ENCODE measurements at regions not wholly inside any gene's neighbourhood (a gene's known extent, or its start where the extent isn't known, plus 50 kb on each side); places are given as distances from the start of the nearest gene placed in this dataset.

DNA sequence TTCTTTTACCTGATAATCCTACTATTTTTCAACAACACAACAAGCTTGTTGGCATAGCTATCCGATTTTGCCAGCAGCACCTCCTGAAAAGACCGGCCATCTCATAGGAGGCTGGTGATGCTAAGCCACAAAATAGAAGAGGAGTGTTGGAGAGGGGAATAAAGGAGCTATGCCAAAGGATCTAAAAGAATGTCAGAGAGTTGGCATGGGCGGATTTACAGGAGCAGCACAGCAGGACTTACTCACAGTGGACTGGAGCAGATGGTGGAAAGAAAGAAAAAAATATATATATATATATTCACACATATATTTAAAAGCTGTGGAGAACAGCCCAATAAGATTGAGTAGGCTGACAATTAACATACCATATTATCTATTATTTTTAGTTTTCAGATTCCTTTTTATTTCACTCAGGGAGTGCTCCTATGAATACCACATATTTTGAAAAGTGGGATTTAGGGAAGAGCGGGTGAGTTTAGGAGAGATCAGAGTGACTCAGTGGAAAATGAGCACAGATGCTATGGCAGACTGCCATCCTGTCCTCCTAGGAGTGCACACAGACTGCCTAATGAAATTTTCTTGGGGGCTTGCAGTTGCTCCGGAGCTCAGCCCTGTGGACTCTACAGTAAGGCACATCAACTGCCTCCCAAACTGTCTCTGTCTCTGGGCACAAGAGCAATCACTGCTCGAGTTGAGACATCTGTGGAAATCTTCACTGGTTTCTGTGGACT is 394.4 kb upstream of the CHRM3 start:
- ATAC-seq (replicated peaks in 1 of 2) (no peak), DNase-seq (no peak)
- no peaks in the 10 kb centered on the region for H3K4me1 Mint-ChIP-seq (ENCODE audit: low read depth)
- no peaks in the 10 kb centered on the region for H3K27me3 Mint-ChIP-seq (ENCODE audit: low read depth)
- H3K36me3 Mint-ChIP-seq (ENCODE audit: insufficient read depth in 2 of 2) = no peaks in the 10 kb centered on the region
- no peak overlapping the region for H3K27ac Mint-ChIP-seq
- peaks cover 0 to 3% of the 10 kb centered on the region in 2 donors for H3K9me3 Mint-ChIP-seq
- H3K4me3 Mint-ChIP-seq = no peak overlapping the region

DNA sequence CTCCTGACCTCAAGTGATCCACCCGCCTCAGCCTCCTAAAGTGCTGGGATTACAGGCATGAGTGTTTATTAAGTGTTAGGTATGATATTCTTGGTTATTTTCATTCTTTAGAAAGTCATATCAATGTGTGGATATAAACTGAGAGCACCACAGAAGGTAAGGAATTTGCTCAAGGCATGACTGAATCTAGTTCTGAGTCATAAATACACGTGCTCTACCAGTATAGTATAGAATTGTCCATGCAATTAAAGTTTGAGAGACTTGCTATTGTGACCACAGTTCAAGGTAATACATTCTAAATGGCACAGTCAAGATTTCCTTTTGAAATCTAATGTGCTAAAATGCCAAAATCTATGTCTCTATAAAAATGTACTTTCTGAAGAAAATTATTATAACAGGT is 401.1 kb upstream of the CHRM3 start:
- H3K4me3 Mint-ChIP-seq = no peak overlapping the region
- no peak for DNase-seq
- no peaks in the 10 kb centered on the region for H3K4me1 Mint-ChIP-seq (ENCODE audit: low read depth)
- H3K27ac Mint-ChIP-seq = no peak overlapping the region
- ATAC-seq (replicated peaks in 1 of 2) = no peak
- H3K36me3 Mint-ChIP-seq (ENCODE audit: insufficient read depth in 2 of 2) = no peaks in the 10 kb centered on the region
- no peaks in the 10 kb centered on the region for H3K27me3 Mint-ChIP-seq (ENCODE audit: low read depth)
- peaks cover 0 to 3% of the 10 kb centered on the region in 2 donors for H3K9me3 Mint-ChIP-seq

DNA sequence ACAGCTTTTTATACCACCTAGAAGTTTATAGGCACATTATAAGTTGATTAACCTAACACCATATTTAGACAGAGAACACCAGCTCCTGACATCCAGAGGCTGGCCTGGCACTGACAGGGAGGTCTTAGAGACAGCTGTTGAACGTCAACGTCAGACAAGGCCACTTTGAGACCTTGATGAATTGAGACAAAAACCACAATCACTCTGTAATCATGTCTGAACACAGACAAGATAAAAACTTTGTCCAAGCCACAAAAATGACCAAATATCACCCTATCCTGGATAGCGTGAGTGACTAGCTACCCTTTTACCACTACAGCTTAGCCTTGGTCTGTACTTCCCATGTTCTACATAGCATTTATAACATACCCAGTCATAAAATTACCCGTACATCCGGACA is 403.6 kb upstream of the CHRM3 start:
- Mint-ChIP-seq H3K36me3 (ENCODE audit: insufficient read depth in 2 of 2) (no peaks in the 10 kb centered on the region), H3K4me1 (ENCODE audit: low read depth) (no peaks in the 10 kb centered on the region), H3K27ac (no peak overlapping the region), H3K9me3 (peaks cover 0 to 2% of the 10 kb centered on the region in 2 donors), H3K4me3 (no peak overlapping the region), H3K27me3 (ENCODE audit: low read depth) (no peaks in the 10 kb centered on the region)
- DNase-seq (no peak), ATAC-seq (replicated peaks in 1 of 2) (no peak)

DNA sequence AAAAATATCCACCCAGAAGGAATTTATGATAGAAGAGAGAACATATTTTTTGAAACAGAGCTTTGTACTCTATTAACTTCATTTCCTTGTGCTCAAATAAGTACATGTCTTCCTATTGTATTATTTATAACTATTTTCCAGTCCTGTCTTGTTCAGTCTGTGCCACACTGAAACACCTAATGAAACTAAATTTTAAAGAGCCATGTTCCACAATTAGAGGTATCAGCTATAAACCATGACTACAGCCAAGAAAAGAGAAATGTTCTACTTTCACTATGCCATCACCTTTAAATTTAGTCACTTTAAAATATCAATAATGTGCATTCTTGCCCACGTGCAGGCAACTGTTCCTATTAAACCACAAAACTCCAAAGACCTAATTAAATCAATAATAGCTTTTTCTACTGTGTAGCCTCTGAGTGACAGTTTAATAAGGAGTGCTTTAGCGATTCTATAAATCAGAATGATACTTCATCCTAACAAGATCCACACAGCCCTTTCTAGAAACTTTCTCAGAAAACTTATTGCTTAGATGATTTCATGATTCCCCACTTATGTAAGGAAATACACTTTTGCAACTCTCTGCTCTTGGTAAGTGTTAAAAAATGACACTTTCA is 404.9 kb upstream of the CHRM3 start:
- H3K4me3 Mint-ChIP-seq = no peak overlapping the region
- H3K27ac Mint-ChIP-seq = no peak overlapping the region
- no peaks in the 10 kb centered on the region for H3K4me1 Mint-ChIP-seq (ENCODE audit: low read depth)
- peaks cover 0 to 2% of the 10 kb centered on the region in 2 donors for H3K9me3 Mint-ChIP-seq
- no peaks in the 10 kb centered on the region for H3K36me3 Mint-ChIP-seq (ENCODE audit: insufficient read depth in 2 of 2)
- DNase-seq (no peak), ATAC-seq (replicated peaks in 1 of 2) (no peak)
- H3K27me3 Mint-ChIP-seq (ENCODE audit: low read depth) = no peaks in the 10 kb centered on the region

DNA sequence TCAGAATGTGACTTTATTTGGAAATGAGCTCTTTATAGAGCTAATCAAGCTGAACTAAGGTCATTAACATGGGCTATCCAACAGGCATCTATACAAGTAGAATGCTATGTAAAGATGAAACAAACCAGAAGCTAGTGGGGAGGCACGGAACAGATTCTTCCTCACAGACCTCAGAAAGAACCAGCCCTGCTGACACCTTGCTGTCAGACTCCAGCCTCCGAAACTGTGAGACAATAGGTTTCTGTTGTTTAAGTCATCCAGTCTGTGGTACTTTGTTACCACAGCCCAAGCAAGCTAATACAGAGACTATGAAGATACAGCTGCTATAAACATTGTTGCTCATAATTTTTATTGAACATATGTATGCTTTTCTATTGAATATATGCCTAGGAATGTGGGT is 406.3 kb upstream of the CHRM3 start:
- Mint-ChIP-seq H3K27me3 (ENCODE audit: low read depth) (no peaks in the 10 kb centered on the region), H3K4me1 (ENCODE audit: low read depth) (no peaks in the 10 kb centered on the region), H3K36me3 (ENCODE audit: insufficient read depth in 2 of 2) (no peaks in the 10 kb centered on the region), H3K4me3 (no peak overlapping the region), H3K9me3 (peaks cover 2% of the 10 kb centered on the region in 2 donors), H3K27ac (no peak overlapping the region)
- ATAC-seq (replicated peaks in 1 of 2) (no peak), DNase-seq (no peak)

DNA sequence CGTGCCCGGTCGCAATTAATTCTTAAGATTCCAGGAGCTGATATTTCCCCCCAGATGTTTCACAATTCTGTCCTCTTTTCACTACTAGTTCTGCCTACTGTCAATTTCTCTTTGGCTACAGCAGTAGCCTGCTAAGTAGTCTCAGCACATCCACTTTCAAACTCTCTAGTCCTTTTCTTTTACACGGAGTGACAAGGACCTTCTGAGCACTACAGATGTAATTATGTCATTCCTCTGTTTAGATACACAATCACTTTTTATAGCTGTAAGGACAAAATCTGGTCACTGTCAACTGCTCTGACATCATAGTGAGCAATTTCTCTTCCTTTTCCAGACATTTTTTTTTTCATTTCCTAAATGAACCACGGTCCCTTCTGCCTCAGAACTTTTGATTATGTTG is 421.7 kb upstream of the CHRM3 start:
- DNase-seq (no peak), ATAC-seq (replicated peaks in 1 of 2) (no peak)
- H3K4me1 Mint-ChIP-seq (ENCODE audit: low read depth) = no peaks in the 10 kb centered on the region
- H3K27me3 Mint-ChIP-seq (ENCODE audit: low read depth) = no peaks in the 10 kb centered on the region
- H3K4me3 Mint-ChIP-seq = no peak overlapping the region
- H3K36me3 Mint-ChIP-seq (ENCODE audit: insufficient read depth in 2 of 2) = peaks cover 0 to 2% of the 10 kb centered on the region in 2 donors
- H3K9me3 Mint-ChIP-seq = peaks cover 4 to 11% of the 10 kb centered on the region in 2 donors
- H3K27ac Mint-ChIP-seq = no peak overlapping the region

DNA sequence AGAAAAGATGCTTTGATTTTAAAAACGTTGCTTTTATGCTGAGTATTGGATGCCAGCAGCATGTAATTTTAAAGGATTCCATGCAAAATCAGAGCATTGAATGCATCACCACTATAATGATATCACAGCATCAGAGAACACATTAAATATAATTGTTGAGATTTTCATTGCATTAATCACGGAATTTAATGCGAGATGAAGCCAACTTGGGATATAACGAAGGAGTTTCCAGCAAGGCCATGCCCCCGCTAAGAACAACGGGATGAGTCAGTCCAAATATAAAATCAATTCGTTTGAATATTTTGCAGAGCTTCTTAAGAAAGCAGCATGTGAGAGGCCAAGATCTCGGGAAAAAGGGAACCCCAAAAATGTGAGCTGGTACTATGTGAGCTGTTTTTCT is 423.4 kb upstream of the CHRM3 start:
- Mint-ChIP-seq H3K27ac (no peak overlapping the region), H3K27me3 (ENCODE audit: low read depth) (no peaks in the 10 kb centered on the region), H3K4me1 (ENCODE audit: low read depth) (no peaks in the 10 kb centered on the region), H3K36me3 (ENCODE audit: insufficient read depth in 2 of 2) (peaks cover 0 to 2% of the 10 kb centered on the region in 2 donors), H3K4me3 (no peak overlapping the region), H3K9me3 (peaks cover 4 to 11% of the 10 kb centered on the region in 2 donors)
- DNase-seq (no peak), ATAC-seq (replicated peaks in 1 of 2) (no peak)

DNA sequence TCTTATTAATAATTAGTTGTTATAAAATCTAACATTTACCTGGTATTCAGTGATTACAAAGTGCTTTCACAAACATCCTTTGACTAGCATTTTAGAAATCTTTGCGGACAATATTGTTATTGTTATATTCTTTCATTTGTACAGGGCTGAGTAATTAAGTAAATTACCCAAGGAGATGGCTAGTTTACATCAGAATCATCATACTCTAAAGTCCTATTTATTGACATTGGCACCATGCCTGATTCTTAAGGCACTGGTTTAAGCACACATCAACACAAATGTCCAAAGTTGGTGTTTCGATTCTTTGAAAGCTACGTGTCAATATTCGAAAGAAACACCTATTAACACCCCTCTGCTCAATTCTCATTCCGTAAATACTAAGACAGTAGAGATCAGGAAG is 424.6 kb upstream of the CHRM3 start:
- Mint-ChIP-seq H3K27ac (no peak overlapping the region), H3K27me3 (ENCODE audit: low read depth) (no peaks in the 10 kb centered on the region), H3K4me3 (no peak overlapping the region), H3K36me3 (ENCODE audit: insufficient read depth in 2 of 2) (peaks cover 0 to 2% of the 10 kb centered on the region in 2 donors), H3K9me3 (peaks cover 7 to 11% of the 10 kb centered on the region in 2 donors), H3K4me1 (ENCODE audit: low read depth) (no peaks in the 10 kb centered on the region)
- no peak for DNase-seq
- ATAC-seq (replicated peaks in 1 of 2) = no peak

DNA sequence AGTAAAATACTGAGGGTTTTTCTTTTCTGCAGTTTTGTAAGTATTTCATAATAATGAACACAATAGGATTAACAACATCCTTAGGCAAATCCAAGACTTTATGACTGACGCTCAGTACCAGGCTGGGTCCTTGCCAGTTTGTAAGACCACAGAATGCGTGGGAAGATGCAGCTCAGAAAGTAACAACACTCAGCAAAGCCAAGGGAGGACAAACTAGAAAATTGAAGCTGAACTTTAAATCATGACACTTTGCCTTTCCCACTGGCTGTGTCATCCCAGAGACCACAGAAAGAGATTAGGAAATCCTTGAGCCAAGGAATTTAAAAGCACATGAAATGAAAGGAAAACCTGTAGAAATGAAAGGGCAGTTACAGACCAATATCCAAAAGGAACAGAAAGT is 426.3 kb upstream of the CHRM3 start:
- H3K27ac Mint-ChIP-seq = no peak overlapping the region
- no peak overlapping the region for H3K4me3 Mint-ChIP-seq
- H3K4me1 Mint-ChIP-seq (ENCODE audit: low read depth) = no peaks in the 10 kb centered on the region

DNA sequence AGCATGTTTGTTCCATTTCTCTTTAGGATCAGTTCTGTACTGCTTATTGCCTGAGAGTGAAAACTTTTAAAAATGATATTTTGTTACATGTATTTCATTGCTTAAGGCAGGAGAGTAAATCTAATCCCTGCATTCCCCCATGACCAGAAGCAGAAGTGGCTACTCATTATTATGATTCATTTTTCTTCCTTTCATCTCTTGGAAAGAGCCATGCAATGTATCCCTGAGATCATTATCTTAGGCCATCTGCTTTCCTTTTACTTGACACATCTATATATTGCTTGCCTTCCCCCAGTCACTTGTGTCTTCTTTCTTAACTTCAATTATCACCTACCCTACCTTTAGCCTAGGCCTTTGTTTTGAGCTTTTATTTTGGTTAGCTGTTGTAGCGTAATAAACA is 430.4 kb upstream of the CHRM3 start:
- ATAC-seq (replicated peaks in 1 of 2) (no peak), DNase-seq (no peak)
- Mint-ChIP-seq H3K36me3 (ENCODE audit: insufficient read depth in 2 of 2) (peaks cover 0 to 1% of the 10 kb centered on the region in 2 donors), H3K4me1 (ENCODE audit: low read depth) (no peaks in the 10 kb centered on the region), H3K4me3 (no peak overlapping the region), H3K27me3 (ENCODE audit: low read depth) (no peaks in the 10 kb centered on the region), H3K27ac (no peak overlapping the region), H3K9me3 (peaks cover 3 to 4% of the 10 kb centered on the region in 2 donors)

More for the DNA sequence above, 426.3 kb upstream of the CHRM3 start:
- ATAC-seq (replicated peaks in 1 of 2) = no peak
- peaks cover 0 to 2% of the 10 kb centered on the region in 2 donors for H3K36me3 Mint-ChIP-seq (ENCODE audit: insufficient read depth in 2 of 2)
- no peak for DNase-seq
- H3K27me3 Mint-ChIP-seq (ENCODE audit: low read depth) = no peaks in the 10 kb centered on the region
- peaks cover 6 to 9% of the 10 kb centered on the region in 2 donors for H3K9me3 Mint-ChIP-seq

DNA sequence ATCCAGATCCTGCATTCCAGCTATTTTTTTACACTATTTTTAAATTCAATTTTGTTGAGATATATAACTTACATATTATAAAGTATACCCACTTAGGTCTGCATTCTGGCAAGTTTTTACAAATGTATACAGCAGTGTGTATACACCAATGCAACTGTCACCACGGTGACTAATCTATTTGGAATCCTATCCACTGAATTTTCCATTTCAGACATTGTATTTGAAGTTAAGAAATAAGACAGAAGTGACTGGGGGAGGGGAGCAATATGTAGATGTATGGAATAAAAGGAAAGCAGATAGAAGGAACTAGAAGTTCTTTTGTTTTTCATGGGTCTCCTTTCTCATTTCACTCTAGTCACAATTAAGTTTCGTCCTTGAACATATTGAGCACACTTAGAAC is 431.5 kb upstream of the CHRM3 start:
- DNase-seq = no peak
- Mint-ChIP-seq H3K36me3 (ENCODE audit: insufficient read depth in 2 of 2) (peaks cover 0 to 1% of the 10 kb centered on the region in 2 donors), H3K27ac (no peak overlapping the region), H3K9me3 (peaks cover 3 to 4% of the 10 kb centered on the region in 2 donors), H3K4me1 (ENCODE audit: low read depth) (no peaks in the 10 kb centered on the region), H3K4me3 (no peak overlapping the region), H3K27me3 (ENCODE audit: low read depth) (no peaks in the 10 kb centered on the region)
- ATAC-seq (replicated peaks in 1 of 2) = no peak

DNA sequence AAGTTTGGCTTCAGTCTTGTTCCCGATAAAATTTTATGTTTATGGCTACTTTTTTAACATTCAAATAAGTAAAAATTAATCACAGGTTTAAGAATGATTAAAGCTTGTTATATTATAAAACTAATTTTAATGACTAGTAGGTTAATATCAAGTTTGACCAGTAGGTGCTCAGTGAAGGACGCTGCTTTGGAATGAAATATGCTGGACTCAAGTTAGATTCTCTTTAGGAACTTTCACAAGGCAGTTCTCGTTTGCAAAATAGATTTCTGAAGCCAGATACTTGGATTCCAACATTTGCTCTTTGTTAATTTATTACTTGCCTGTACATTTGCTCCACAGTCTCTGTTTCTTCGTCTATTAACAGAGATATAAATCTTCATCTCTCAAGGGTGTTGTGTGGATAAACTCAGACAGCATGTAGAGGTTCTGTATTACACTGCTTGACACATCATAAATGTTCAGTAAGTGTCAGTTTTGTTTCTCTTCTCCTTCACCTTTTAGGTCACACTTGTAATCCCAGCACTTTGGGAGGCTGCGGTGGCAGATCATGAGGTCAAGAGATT is 432.8 kb upstream of the CHRM3 start:
- Mint-ChIP-seq H3K4me3 (no peak overlapping the region), H3K36me3 (ENCODE audit: insufficient read depth in 2 of 2) (peaks cover 0 to 1% of the 10 kb centered on the region in 2 donors), H3K4me1 (ENCODE audit: low read depth) (no peaks in the 10 kb centered on the region), H3K27ac (no peak overlapping the region), H3K27me3 (ENCODE audit: low read depth) (no peaks in the 10 kb centered on the region), H3K9me3 (peaks cover 3 to 4% of the 10 kb centered on the region in 2 donors)
- no peak for DNase-seq
- no peak for ATAC-seq (replicated peaks in 1 of 2)

DNA sequence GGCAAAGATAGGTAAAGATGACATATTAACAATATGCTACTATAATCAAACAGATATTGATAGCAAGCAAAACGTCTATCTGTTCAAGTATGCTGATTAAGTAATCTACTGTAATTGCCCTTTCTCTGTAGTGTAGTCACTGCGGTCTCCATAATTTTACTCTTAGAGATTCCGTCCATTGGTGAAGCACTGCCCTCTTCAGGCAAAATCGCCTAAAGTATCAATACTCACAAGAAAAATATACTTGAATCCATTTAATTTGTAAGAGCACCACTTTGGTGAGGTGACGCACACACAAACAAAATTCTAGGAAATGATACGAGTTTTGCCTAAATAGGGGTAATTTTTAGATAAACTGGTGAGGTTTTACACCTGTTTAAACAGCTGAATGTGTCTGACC is 434.6 kb upstream of the CHRM3 start:
- H3K27ac Mint-ChIP-seq = no peak overlapping the region
- ATAC-seq (replicated peaks in 1 of 2) (no peak), DNase-seq (no peak)
- peaks cover 1 to 4% of the 10 kb centered on the region in 2 donors for H3K9me3 Mint-ChIP-seq
- no peaks in the 10 kb centered on the region for H3K27me3 Mint-ChIP-seq (ENCODE audit: low read depth)
- peaks cover 0 to 1% of the 10 kb centered on the region in 2 donors for H3K36me3 Mint-ChIP-seq (ENCODE audit: insufficient read depth in 2 of 2)
- H3K4me3 Mint-ChIP-seq = no peak overlapping the region
- H3K4me1 Mint-ChIP-seq (ENCODE audit: low read depth) = no peaks in the 10 kb centered on the region

Measured in activated T-cell treated with anti-CD3 and anti-CD28 coated beads, Interleukin-2, amount 50 U/mL, for 72 hours (primary cell).